Stimulated activated CD4-positive, alpha-beta T cell treated with anti-CD3 and anti-CD28 coated beads, Interleukin-1b, Interleukin-23, amount 100 ng/mL, for 4 hours (primary cell): ENCODE measurements at regions not wholly inside any gene's neighbourhood (a gene's known extent, or its start where the extent isn't known, plus 50 kb on each side); places are given as distances from the start of the nearest gene placed in this dataset.

Experiments
- DNase-seq, 2 donors: peaks; one replicate each; pipeline ENCODE4 v3.0.0-alpha.2; 2020; ENCODE audit warnings: low read depth in 2 of 2

GRCh38 chr4:117326091-117326490 lies 240.7 kb upstream of the TRAM1L1 start:
- DNase-seq: no peak

- DNase-seq: no peak
These were observed 242.1 kb upstream of the TRAM1L1 start for GRCh38 chr4:117327491-117327890.

- DNase-seq: no peak
These were observed 243.0 kb upstream of the TRAM1L1 start for GRCh38 chr4:117328333-117328732.

DNA sequence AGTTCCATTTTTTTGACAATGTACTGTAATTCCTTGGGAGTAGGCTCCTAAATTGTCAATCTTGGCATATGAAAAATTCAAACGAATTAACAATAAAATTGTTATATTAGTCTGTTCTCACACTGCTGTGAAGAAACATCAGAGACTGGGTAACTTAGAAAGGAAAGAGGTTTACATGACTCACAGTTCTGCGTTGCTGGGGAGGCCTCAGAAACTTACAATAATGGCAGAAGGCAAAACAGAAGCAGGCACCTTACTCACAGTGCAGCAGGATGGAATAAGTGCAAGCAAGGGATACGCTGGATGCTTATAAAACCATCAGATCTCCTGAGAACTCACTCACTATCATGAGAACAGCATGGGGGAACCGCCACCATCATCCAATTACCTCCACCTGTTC lies 246.4 kb upstream of the TRAM1L1 start:
- DNase-seq: no peak

GRCh38 chr4:117334451-117335188 lies 249.2 kb upstream of the TRAM1L1 start:
- no peak for DNase-seq

GRCh38 chr4:117357437-117357836 lies 272.1 kb upstream of the TRAM1L1 start:
- no peak for DNase-seq

GRCh38 chr4:117357866-117358265 lies 272.5 kb upstream of the TRAM1L1 start:
- DNase-seq: no peak

DNA sequence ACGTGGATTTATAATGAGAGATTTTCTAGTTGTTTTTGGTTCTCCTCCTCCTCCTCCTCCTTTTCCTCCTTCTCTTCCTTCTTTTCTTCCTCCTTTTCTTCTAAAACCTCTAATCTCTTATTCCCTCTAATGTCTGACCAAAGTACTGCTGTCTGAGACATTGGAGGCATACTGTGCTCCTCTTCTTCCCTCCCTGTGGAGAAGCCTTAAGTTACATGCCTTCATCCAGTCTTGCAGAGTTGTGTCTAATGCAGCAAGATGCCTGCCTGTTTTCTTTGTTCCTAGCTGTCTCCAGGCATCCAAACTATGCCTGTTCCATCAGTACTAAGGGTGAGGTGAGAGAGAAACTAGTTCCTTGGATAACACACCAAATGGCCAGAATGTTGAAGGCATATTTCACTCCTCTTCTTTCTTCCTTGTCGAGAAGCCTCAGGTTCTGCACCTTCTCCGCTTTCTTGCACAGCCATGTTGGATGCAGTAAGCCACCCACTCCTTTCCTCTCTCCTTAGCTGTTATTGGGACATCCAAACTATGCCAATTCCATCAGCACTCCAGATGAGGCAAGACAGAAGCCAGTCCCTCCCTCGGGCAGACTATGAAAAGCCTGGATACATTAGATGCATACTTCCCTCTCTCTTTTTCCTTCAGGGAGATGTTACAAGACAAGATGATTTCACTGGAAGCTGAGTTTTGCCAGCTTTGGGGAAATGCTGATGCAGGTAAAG lies 285.7 kb upstream of the TRAM1L1 start:
- no peak for DNase-seq

- DNase-seq: no peak
These were observed 289.7 kb upstream of the TRAM1L1 start for GRCh38 chr4:117375101-117375500.

GRCh38 chr4:117376692-117377091 lies 291.3 kb upstream of the TRAM1L1 start:
- no peak for DNase-seq

DNA sequence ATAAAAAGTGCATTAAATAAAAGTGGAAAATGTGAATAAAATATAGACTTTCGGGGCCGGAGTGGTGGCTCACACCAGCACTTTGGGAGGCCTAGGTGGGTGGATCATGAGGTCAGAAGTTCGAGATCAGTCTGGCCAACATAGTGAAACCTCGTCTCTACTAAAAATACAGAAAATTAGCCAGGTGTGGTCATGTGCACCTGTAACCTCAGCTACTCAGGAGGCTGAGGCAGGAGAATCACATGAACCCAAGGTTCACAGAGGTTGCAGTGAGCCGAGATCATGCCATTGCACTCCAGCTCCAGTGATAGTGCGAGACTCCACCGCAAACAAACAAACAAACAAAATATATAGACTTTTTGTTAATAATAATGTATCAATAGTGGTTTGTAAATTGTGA lies 293.6 kb upstream of the TRAM1L1 start:
- no peak for DNase-seq

GRCh38 chr4:117383468-117383867 lies 298.1 kb upstream of the TRAM1L1 start:
- DNase-seq: no peak

DNA sequence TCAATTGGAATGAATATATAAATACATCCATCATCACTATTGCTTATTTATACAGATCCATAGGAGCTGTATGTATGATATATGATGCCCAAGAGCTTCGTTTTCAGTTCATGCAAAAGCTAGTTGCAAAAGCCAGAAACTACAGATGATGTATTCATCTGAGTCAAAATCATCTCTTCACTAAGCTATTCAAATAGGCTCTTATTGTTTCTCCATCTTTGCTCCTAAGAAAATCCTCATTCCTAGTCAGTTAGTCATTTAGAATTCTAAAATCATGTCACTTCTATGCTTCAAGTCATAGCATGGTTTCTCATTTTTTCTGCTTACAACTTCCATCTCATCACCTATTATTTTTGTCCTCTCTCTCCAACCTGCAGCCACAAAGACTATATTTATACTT lies 300.1 kb upstream of the TRAM1L1 start:
- no peak for DNase-seq

DNA sequence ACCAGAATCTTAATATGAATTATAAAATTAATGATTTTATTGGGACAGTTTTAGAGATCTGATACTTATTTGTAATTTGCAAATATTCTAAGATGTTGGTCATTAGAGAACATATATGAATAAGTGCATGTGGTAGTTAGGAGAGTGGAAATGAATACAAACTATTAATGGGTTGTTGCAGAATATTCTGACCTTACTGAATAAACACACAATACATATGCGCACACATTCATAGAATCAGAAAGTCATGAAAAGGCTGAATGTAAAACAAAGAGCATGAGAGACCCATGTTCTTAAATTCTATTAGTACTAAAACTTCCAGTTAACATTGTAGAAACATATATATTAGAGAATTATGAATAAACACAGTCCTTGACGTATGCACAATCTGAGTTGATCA lies 301.7 kb upstream of the TRAM1L1 start:
- DNase-seq: no peak

- DNase-seq: no peak
These were observed 314.9 kb upstream of the TRAM1L1 start for GRCh38 chr4:117400039-117400835.

DNA sequence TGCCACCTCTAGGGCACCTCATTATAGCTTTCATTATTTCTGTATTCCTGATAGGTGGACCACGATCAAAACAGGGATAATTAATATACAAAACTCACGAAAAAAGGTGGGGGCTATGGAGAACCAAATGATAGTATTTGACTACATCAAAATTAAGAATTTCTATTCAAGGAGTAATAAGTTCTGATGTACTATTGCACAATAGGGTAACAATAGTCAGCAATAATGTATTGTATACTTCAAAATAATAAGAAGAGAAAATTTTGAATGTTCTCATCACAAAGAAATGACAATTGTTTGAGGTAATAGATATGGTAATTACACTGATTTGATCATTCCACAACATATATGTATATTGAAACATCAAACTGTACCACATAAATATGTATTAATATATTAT lies 327.3 kb upstream of the TRAM1L1 start:
- no peak for DNase-seq

- no peak for DNase-seq
These were observed 332.5 kb upstream of the TRAM1L1 start for GRCh38 chr4:117417856-117418255.

GRCh38 chr4:117420948-117421347 lies 335.6 kb upstream of the TRAM1L1 start:
- DNase-seq: no peak

- no peak for DNase-seq
These were observed 336.3 kb upstream of the TRAM1L1 start for GRCh38 chr4:117421706-117422105.

- DNase-seq: no peak
These were observed 336.9 kb upstream of the TRAM1L1 start for GRCh38 chr4:117422297-117422696.

- DNase-seq: no peak
These were observed 340.3 kb upstream of the TRAM1L1 start for GRCh38 chr4:117425636-117426035.

GRCh38 chr4:117428536-117428935 lies 343.2 kb upstream of the TRAM1L1 start:
- no peak for DNase-seq

DNA sequence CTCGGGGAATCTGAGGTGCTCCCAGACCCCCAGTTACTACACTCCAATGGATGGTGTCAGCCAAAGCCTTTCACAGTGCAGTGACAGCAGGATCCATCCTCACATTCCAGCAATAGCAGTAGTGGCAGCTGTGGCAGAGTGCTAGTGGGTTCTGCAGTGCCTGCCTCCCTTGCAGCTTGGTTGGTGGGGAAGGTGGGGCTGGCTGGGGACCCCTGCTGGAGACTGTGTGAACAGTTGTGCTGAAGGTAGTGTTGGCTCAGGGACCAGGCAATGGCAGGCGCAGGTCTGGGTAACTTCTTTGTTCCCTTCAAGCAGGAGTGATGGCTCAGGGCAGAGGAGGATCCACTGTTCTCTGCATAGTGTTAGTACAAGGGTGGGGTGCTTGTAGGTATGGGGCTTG lies 343.7 kb upstream of the TRAM1L1 start:
- DNase-seq: no peak
